ENCODE measurements at regions not wholly inside any gene's neighbourhood (a gene's known extent, or its start where the extent isn't known, plus 50 kb on each side); places are given as distances from the start of the nearest gene placed in this dataset.

DNA sequence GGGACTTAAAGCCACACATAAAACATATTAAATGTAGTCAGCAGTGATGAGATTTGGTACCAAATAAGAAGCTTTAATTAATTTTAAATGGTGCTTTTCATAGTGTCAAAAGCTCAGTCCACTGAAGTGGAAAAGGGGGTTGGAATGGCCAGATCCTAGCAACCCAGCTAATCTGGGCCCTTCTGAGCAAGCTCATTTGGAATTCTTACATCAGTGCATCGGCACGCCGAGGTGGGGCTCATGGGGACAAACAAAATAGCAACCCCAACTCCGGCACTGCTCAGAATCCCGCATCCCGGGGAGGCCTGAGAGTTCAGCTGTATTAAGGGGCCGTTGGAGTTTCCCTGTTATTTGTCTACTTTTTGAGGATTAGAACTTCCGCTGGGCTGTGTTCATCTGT, 526.4 kb downstream of the SOX2 start:
- DNase-seq (ENCODE audit: insufficient read length) (no peak), FAIRE-seq (no peak)
- no peak for TF ChIP-seq TAF1 (IDR thresholded peaks at IDR 0.05; ENCODE audit: borderline replicate concordance, low read depth, low read length)
- TF ChIP-seq POLR2A (IDR thresholded peaks at IDR 0.05; ENCODE audit: low read depth, low read length): no peak
- TF ChIP-seq POLR2AphosphoS5 (IDR thresholded peaks at IDR 0.05; ENCODE audit: low read depth, low read length): no peak

DNA sequence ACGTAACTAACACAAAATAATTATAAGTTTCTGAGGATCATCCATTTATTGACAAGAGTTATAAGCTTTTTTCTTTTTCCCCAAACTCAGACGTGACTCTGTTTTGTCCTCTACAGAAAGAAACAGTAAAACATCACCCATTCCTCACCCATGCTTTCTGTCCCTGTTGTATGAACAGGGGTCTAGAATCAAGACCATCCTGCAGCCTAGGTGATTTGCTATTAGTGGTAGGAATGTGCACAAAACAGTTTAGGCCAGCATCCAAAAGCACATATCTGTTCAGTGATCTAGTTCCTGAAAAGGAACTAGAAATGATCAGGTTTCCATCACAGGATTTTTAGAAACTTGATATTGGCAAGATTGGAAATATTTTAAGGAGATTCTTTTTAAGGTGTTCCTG, 527.6 kb downstream of the SOX2 start:
- FAIRE-seq: no peak
- TF ChIP-seq POLR2AphosphoS5 (IDR thresholded peaks at IDR 0.05; ENCODE audit: low read depth, low read length): no peak
- no peak for TF ChIP-seq TAF1 (IDR thresholded peaks at IDR 0.05; ENCODE audit: borderline replicate concordance, low read depth, low read length)
- TF ChIP-seq POLR2A (IDR thresholded peaks at IDR 0.05; ENCODE audit: low read depth, low read length): no peak
- no peak for DNase-seq (ENCODE audit: insufficient read length)

DNA sequence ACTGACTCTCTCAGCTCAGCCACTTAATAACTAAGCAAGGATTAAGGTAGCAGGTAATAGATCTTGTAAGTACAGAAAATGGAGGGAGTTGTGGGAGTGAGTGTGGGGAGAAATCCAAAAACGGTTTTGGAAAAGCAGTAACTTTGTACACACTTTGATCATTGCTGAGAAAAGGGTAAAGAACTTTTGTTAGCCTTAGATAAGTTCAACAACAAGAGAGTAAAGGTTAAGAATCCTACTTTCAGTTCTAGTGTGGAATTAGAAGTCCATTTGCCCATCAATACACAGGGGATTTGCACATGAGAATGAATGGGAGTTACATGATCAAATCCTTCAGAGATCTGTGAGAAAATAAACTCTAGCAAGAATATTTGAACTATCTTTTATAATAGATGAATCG, 528.7 kb downstream of the SOX2 start:
- FAIRE-seq (no peak), DNase-seq (ENCODE audit: insufficient read length) (no peak)
- TF ChIP-seq TAF1 (IDR thresholded peaks at IDR 0.05; ENCODE audit: borderline replicate concordance, low read depth, low read length) (no peak), POLR2A (IDR thresholded peaks at IDR 0.05; ENCODE audit: low read depth, low read length) (no peak), POLR2AphosphoS5 (IDR thresholded peaks at IDR 0.05; ENCODE audit: low read depth, low read length) (no peak)

DNA sequence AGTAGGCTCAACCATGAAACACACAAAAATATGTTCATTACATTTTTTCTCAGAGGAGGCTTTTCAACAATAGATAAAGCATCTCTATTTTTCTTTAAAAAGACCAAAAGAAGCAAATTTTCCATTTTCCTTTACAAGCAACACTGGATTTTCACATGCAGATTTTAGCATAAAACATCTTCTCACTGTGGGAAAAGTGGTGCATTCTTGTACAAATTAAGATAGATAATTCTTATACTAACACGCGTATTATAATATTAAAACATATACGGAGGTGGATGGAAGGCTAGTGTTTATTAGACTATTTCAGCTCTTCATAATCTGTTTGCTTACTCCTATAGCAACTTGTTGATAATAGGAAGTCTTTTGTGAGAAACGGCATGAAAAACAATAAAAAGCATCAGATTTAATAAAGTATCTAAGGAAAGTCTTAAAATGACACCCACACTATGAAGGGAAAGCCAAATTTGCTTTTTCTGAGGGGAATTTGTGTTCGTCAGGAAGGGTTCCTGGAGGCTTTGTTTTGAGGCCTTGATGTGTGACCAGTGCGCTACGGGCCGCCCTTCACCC, 529.6 kb downstream of the SOX2 start:
- no peak for DNase-seq (ENCODE audit: insufficient read length)
- no peak for FAIRE-seq
- TF ChIP-seq POLR2AphosphoS5 (IDR thresholded peaks at IDR 0.05; ENCODE audit: low read depth, low read length): no peak
- TF ChIP-seq TAF1 (IDR thresholded peaks at IDR 0.05; ENCODE audit: borderline replicate concordance, low read depth, low read length): no peak
- no peak for TF ChIP-seq POLR2A (IDR thresholded peaks at IDR 0.05; ENCODE audit: low read depth, low read length)

DNA sequence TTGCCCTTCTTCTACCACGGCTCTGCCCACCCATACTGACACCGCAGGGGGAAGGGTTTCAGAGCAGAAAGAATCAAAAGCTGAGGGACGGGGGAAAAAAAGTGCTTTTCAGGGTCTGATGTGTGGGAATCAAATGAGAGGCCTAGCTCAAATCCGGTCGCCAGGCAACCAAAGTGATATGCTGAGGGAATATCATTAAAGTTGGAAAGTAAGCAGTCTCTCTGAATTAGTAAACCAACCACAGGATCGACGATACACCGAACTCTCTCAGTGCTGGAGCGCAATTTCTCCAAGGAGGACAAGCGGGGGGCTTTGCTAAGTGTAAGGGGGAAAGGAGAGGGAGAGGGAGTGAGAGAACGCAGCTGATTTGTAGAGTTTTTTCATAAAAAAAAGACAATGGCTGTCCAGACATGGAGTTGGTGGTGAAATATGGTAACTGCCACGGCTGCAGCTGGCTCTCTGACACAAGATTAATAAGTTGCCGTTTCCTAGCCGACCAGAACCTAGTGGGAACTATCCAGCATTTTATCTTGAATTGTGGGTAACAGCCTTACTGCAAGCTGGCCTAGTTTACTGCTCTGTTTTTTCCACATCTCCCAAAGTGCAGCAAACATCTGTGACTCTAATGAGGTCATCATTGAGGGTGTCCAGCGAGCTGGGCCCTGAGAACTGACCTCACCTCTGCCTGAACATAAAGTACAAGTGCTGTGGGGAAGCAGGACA, 530.2 kb downstream of the SOX2 start:
- FAIRE-seq: no peak
- TF ChIP-seq TAF1 (IDR thresholded peaks at IDR 0.05; ENCODE audit: borderline replicate concordance, low read depth, low read length): no peak
- TF ChIP-seq POLR2A (IDR thresholded peaks at IDR 0.05; ENCODE audit: low read depth, low read length): no peak
- no peak for TF ChIP-seq POLR2AphosphoS5 (IDR thresholded peaks at IDR 0.05; ENCODE audit: low read depth, low read length)
- no peak for DNase-seq (ENCODE audit: insufficient read length)

DNA sequence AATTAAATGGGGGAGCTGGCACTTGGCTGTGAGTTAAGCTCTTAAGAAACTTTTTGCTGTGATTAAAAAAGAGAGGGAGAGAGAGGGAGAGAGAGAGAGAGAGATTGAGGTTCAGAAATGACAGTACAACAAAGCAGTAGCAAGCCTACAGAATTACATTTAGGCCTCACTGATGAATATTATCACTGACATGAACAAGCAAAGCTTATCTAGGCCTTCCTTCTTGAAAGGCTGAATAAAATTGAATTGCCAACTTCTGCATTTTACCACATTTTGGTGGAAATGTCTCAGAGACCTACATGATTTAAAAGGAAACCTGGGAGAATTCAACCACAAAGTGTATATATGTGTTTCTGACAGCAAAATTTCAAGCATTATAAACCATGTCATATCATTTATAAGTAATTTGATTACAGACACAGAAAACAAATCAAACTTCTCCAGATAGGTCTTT, 530.8 kb downstream of the SOX2 start:
- FAIRE-seq: no peak
- TF ChIP-seq POLR2A (IDR thresholded peaks at IDR 0.05; ENCODE audit: low read depth, low read length) (no peak), POLR2AphosphoS5 (IDR thresholded peaks at IDR 0.05; ENCODE audit: low read depth, low read length) (no peak), TAF1 (IDR thresholded peaks at IDR 0.05; ENCODE audit: borderline replicate concordance, low read depth, low read length) (no peak)
- no peak for DNase-seq (ENCODE audit: insufficient read length)

DNA sequence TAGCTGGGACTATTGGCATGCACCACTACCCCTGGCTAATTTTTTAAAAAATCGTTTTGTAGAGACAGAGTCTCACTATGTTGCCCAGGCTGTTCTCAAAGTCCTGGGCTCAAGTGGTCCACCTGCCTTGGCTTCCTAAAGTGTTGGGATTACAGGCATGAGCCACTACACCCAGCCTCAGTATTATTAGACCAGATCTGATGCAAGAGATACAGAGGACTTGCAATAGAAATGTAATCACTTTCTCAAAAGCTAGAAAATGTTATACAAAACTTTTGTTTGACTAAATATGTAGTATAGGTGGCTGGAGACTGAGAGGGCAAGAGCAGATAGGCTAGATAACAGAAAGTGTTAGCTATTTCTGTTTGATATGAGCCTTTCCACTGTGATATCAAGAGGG, 531.9 kb downstream of the SOX2 start:
- TF ChIP-seq POLR2A (IDR thresholded peaks at IDR 0.05; ENCODE audit: low read depth, low read length) (no peak), TAF1 (IDR thresholded peaks at IDR 0.05; ENCODE audit: borderline replicate concordance, low read depth, low read length) (no peak), POLR2AphosphoS5 (IDR thresholded peaks at IDR 0.05; ENCODE audit: low read depth, low read length) (no peak)
- FAIRE-seq (no peak), DNase-seq (ENCODE audit: insufficient read length) (no peak)

DNA sequence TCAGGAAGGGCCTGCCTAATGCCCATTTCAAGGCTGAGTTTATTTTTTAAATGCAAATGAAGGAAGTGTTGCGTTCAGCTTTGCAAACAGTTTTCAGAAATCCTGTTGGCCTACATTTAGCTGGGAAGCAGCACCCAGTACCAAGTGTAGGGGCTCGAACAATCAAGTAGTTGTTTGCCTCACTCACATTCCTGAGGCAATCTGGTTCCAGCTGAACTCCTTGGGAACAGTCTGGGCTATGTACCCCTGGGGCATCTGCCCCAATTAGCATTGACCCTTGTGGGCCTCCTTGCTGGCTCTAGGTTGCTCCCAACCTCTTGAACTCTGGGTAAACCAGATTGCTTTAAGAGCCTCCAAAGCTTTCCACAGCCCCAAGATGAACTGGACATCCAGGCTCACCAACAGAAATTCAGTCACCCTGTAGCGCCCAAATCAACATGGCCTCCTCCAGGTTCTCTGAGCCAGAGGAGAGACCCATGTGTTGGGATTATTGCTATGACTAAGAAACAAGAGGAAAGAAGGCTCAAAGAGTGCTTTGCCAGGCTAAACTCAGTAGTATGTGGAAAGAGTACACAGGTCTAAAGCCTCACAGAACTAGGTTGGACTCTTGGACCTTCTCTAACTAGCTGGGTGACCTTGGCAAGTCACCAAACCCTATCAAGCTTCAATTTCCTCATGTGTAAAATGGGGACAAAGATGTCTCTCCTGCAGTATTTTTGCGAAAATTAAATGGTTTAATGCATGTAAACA, 532.7 kb downstream of the SOX2 start:
- TF ChIP-seq TAF1 (IDR thresholded peaks at IDR 0.05; ENCODE audit: borderline replicate concordance, low read depth, low read length) (no peak), POLR2A (IDR thresholded peaks at IDR 0.05; ENCODE audit: low read depth, low read length) (no peak), POLR2AphosphoS5 (IDR thresholded peaks at IDR 0.05; ENCODE audit: low read depth, low read length) (no peak)
- FAIRE-seq (no peak), DNase-seq (ENCODE audit: insufficient read length) (no peak)

DNA sequence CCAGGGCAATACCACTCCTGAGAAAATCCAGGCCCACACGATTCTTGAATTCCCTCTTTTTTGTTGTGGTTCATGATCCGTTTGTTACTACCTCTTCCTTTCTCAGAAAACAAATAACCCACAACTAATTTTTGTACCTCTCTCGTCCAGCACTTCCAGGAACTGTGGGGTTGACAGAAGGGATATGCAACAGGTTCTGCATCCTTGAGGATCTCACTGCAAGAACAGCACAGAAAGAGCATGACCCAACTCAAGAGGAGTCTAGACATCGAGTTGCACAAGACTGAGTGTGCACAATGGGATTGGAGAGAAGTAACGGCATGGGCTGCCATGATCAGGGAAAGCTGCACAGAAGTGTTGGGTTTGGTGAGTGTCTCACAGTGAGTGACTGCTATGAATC, 533.3 kb downstream of the SOX2 start:
- no peak for FAIRE-seq
- DNase-seq (ENCODE audit: insufficient read length): no peak
- no peak for TF ChIP-seq TAF1 (IDR thresholded peaks at IDR 0.05; ENCODE audit: borderline replicate concordance, low read depth, low read length)
- no peak for TF ChIP-seq POLR2AphosphoS5 (IDR thresholded peaks at IDR 0.05; ENCODE audit: low read depth, low read length)
- no peak for TF ChIP-seq POLR2A (IDR thresholded peaks at IDR 0.05; ENCODE audit: low read depth, low read length)

DNA sequence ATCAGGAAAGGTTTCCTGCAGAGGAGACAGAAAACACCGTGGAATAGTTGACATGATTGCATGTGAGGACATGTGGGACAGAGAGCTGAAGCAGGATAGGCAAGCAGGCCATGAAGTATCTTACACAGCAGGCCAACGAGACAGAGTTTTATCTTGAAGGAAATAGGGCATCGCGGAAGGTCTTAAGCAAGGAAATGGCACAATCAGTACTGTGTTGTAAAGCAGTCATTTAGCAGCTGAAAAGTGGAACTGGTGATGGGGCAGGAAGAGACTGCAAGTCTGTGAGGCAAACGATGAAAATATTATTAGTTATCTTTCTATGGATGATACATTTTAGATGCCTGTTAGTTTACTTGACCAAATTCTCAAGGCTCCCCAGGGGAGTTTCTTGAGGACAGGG, 535.1 kb downstream of the SOX2 start:
- FAIRE-seq (no peak), DNase-seq (ENCODE audit: insufficient read length) (no peak)
- TF ChIP-seq POLR2A (IDR thresholded peaks at IDR 0.05; ENCODE audit: low read depth, low read length): no peak
- TF ChIP-seq POLR2AphosphoS5 (IDR thresholded peaks at IDR 0.05; ENCODE audit: low read depth, low read length): no peak
- no peak for TF ChIP-seq TAF1 (IDR thresholded peaks at IDR 0.05; ENCODE audit: borderline replicate concordance, low read depth, low read length)

DNA sequence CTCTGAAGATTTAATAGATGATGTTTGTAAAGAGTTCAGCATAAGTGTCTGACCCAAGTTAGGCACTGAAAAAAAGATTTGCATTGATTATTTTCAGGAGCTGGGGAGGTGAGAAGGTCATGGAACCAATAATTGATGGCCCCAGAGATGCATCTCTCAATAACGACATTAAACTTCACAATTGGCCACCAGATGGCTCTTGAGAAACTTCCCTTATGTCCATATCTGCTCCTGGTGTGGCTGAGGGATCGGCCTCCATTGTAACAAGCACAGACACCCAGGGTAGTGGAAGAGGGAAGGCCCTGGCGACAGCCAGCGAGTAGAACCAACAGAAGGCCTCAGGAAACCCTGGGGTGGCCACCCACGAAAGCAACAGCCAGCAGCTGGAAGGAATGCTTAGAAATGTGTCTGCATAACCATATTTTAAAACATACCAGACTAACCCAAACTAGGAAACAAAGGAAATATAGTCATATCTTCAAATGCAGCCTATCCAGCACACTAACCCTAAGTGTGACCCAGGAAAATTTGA, 536.7 kb downstream of the SOX2 start:
- DNase-seq (ENCODE audit: insufficient read length): no peak
- no peak for TF ChIP-seq POLR2AphosphoS5 (IDR thresholded peaks at IDR 0.05; ENCODE audit: low read depth, low read length)
- TF ChIP-seq POLR2A (IDR thresholded peaks at IDR 0.05; ENCODE audit: low read depth, low read length): no peak
- TF ChIP-seq TAF1 (IDR thresholded peaks at IDR 0.05; ENCODE audit: borderline replicate concordance, low read depth, low read length): no peak
- FAIRE-seq: no peak

Measured in GM12892 (cell line).